Body of pancreas (tissue), 4 donors: ENCODE measurements at regions not wholly inside any gene's neighbourhood (a gene's known extent, or its start where the extent isn't known, plus 50 kb on each side); places are given as distances from the start of the nearest gene placed in this dataset.

Experiments
- CTCF ChIP-seq, 7 experiments: fragments of 450-650 bp in 4 of 7; fragments of 200-600 bp in 3 of 7; sonication (generic) in 3 of 7; IDR thresholded peaks; one replicate each; pipeline ENCODE4 v1.5.1; 2016 to 2019; ENCODE audit warnings: antibody characterized with exemption in 7 of 7
- POLR2A ChIP-seq, 3 donors: fragments of 450-650 bp; IDR thresholded peaks; one replicate each; pipeline ENCODE4 v1.6.1; 2016; ENCODE audit warnings: antibody characterized with exemption in 3 of 3, mild to moderate bottlenecking in 2 of 3

DNA sequence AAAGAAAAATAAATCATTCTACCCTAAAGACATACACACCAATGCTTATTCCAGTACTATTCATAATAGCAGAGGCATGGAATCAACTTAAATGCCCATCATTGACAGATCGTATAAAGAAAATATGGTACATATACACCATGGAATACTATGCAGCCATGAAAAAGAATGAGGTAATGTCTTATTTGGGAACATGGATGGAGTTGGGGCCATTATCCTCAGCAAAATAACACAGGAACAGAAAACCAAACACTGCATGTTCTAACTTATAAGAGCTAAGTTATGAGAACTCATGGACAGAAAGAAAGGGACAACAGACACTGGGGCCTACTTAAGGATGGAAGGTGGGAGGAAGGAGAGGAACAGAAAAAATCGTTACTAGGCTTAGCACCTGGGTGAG lies 527.5 kb upstream of the ST8SIA4 start:
- TF ChIP-seq CTCF (IDR thresholded peaks at IDR 0.05) (no peak), POLR2A (IDR thresholded peaks at IDR 0.05) (no peak)
